GM12878 (cell line): ENCODE measurements at regions not wholly inside any gene's neighbourhood (a gene's known extent, or its start where the extent isn't known, plus 50 kb on each side); places are given as distances from the start of the nearest gene placed in this dataset.

Source experiments
- BACH1 ChIP-seq: fragments of 450-650 bp; IDR thresholded peaks from 2 replicates; pipeline ENCODE4 v1.6.1; 2017; ENCODE audit warnings: mild to moderate bottlenecking, borderline replicate concordance
- BMI1 ChIP-seq: fragments of 450-650 bp; IDR thresholded peaks from 2 replicates; pipeline ENCODE4 v1.6.1; 2016; ENCODE audit warnings: mild to moderate bottlenecking, moderate library complexity, borderline replicate concordance
- MYC ChIP-seq: IDR thresholded peaks from 2 replicates; pipeline ENCODE4 v1.6.1; 2011; ENCODE audit warnings: mild to moderate bottlenecking, low read length, moderate library complexity, inconsistent platforms; ENCODE audit not compliant: insufficient read depth, insufficient replicate concordance, insufficient read length, severe bottlenecking
- RBBP5 ChIP-seq: fragments of 200-600 bp; sonication (generic); conservative IDR thresholded peaks from 2 replicates; pipeline ENCODE4 v1.6.1; 2016
- RCOR1 ChIP-seq: conservative IDR thresholded peaks from 2 replicates; pipeline ENCODE4 v1.6.1; 2012; ENCODE audit warnings: low read depth, low read length, improper control_type of control experiment
- SMAD1 ChIP-seq: fragments of 450-650 bp; IDR thresholded peaks from 2 replicates; pipeline ENCODE4 v1.6.1; 2018; ENCODE audit warnings: mild to moderate bottlenecking, low read depth; ENCODE audit not compliant: partially characterized antibody
- SREBF1 ChIP-seq: IDR thresholded peaks from 2 replicates; pipeline ENCODE4 v1.6.1; 2012; ENCODE audit warnings: mild to moderate bottlenecking, low read length
- TCF12 ChIP-seq: IDR thresholded peaks from 2 replicates; pipeline ENCODE4 v1.6.1; 2011; ENCODE audit warnings: low read depth, mild to moderate bottlenecking, low read length
- ZZZ3 ChIP-seq: IDR thresholded peaks from 2 replicates; pipeline ENCODE4 v1.6.1; 2011; ENCODE audit warnings: low read depth; ENCODE audit not compliant: control insufficient read depth, insufficient read length
- TF ChIP-seq, protein P1 (sequence below): fragments of 450-650 bp; formaldehyde crosslinking; IDR thresholded peaks from 2 replicates; pipeline ENCODE4 v1.4.0; 2020; ENCODE audit warnings: mild to moderate bottlenecking, moderate library complexity
- TF ChIP-seq, protein P2 (sequence below): IDR thresholded peaks from 2 replicates; pipeline ENCODE4 v1.6.1; 2011; ENCODE audit warnings: borderline replicate concordance, low read depth, mild to moderate bottlenecking, moderate library complexity, mixed read lengths, low read length; ENCODE audit not compliant: insufficient read depth; ENCODE audit errors: extremely low read length
- TF ChIP-seq, protein P3 (sequence below): fragments of 450-650 bp; formaldehyde crosslinking; IDR thresholded peaks from 2 replicates; pipeline ENCODE4 v1.5.0; 2022; ENCODE audit warnings: mild to moderate bottlenecking, missing genetic modification characterization

DNA sequence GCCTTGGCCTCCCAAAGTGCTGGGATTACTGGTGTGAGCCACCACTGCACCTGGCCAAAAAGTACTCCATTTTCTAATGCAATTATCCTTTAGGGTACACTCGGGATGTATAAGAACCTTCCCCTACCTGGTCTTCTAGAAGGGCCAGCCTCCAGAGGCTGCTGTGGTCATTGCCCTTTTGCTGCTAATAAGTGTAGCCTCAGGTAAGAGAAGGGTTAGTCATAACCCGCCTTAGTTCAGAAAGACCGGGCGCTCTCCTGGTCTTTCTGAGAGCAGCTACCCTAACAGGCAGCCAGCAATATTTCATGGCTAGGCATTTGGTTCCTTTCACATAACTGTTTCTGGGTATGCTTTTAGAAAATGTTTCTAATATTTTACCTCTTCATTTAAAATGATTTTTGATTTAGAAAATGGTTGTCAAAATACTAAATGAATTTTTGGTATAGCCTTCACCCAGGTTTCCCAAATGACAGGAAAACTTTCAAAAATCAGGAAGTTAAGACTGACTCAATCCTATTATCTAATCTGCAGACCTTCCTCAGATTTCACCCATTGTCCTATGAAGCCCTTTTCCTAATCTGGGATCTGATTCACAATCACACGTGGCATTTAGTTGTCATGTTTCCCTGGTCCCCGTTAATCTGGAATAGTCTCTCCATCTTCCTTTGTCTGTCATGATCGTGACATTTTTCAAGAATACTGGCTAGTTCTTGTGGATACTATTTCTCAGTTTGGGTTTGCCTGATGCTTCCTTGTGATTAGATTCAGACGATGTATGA is 479.0 kb downstream of the SIPA1L2 start (continued):
- TF ChIP-seq, protein P1, sequence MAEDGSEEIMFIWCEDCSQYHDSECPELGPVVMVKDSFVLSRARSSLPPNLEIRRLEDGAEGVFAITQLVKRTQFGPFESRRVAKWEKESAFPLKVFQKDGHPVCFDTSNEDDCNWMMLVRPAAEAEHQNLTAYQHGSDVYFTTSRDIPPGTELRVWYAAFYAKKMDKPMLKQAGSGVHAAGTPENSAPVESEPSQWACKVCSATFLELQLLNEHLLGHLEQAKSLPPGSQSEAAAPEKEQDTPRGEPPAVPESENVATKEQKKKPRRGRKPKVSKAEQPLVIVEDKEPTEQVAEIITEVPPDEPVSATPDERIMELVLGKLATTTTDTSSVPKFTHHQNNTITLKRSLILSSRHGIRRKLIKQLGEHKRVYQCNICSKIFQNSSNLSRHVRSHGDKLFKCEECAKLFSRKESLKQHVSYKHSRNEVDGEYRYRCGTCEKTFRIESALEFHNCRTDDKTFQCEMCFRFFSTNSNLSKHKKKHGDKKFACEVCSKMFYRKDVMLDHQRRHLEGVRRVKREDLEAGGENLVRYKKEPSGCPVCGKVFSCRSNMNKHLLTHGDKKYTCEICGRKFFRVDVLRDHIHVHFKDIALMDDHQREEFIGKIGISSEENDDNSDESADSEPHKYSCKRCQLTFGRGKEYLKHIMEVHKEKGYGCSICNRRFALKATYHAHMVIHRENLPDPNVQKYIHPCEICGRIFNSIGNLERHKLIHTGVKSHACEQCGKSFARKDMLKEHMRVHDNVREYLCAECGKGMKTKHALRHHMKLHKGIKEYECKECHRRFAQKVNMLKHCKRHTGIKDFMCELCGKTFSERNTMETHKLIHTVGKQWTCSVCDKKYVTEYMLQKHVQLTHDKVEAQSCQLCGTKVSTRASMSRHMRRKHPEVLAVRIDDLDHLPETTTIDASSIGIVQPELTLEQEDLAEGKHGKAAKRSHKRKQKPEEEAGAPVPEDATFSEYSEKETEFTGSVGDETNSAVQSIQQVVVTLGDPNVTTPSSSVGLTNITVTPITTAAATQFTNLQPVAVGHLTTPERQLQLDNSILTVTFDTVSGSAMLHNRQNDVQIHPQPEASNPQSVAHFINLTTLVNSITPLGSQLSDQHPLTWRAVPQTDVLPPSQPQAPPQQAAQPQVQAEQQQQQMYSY (CRISPR knock-in tag), result no peak
- TF ChIP-seq, protein P2, sequence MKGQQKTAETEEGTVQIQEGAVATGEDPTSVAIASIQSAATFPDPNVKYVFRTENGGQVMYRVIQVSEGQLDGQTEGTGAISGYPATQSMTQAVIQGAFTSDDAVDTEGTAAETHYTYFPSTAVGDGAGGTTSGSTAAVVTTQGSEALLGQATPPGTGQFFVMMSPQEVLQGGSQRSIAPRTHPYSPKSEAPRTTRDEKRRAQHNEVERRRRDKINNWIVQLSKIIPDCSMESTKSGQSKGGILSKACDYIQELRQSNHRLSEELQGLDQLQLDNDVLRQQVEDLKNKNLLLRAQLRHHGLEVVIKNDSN, result no peak
- no peak for TF ChIP-seq BACH1
- TF ChIP-seq, protein P3, sequence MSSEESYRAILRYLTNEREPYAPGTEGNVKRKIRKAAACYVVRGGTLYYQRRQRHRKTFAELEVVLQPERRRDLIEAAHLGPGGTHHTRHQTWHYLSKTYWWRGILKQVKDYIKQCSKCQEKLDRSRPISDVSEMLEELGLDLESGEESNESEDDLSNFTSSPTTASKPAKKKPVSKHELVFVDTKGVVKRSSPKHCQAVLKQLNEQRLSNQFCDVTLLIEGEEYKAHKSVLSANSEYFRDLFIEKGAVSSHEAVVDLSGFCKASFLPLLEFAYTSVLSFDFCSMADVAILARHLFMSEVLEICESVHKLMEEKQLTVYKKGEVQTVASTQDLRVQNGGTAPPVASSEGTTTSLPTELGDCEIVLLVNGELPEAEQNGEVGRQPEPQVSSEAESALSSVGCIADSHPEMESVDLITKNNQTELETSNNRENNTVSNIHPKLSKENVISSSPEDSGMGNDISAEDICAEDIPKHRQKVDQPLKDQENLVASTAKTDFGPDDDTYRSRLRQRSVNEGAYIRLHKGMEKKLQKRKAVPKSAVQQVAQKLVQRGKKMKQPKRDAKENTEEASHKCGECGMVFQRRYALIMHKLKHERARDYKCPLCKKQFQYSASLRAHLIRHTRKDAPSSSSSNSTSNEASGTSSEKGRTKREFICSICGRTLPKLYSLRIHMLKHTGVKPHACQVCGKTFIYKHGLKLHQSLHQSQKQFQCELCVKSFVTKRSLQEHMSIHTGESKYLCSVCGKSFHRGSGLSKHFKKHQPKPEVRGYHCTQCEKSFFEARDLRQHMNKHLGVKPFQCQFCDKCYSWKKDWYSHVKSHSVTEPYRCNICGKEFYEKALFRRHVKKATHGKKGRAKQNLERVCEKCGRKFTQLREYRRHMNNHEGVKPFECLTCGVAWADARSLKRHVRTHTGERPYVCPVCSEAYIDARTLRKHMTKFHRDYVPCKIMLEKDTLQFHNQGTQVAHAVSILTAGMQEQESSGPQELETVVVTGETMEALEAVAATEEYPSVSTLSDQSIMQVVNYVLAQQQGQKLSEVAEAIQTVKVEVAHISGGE (CRISPR knock-in tag), result no peak
- TF ChIP-seq BMI1, result no peak
- no peak for TF ChIP-seq ZZZ3
- TF ChIP-seq SREBF1, result no peak
- no peak for TF ChIP-seq MYC
- no peak for TF ChIP-seq RCOR1
- TF ChIP-seq SMAD1, result no peak
- no peak for TF ChIP-seq TCF12
- TF ChIP-seq RBBP5, result no peak
- TF ChIP-seq, all 136 proteins: peak for 0
